Keratinocyte (primary cell): ENCODE measurements at regions not wholly inside any gene's neighbourhood (a gene's known extent, or its start where the extent isn't known, plus 50 kb on each side); places are given as distances from the start of the nearest gene placed in this dataset.

Experiments
- DNase-seq: peaks from one replicate; pipeline ENCODE4 v3.0.0-alpha.2; 2011; ENCODE audit warnings: low read depth, missing footprints, low spot score
- FAIRE-seq: peaks from 2 replicates; lab custom pipeline; 2011; peaks lifted over from hg19 to GRCh38; lab: Jason Lieb, UNC
- H2AFZ ChIP-seq: 2 replicates; pipeline ENCODE4 v1.6.0; 2012; ENCODE audit warnings: low read length, control low read depth, inconsistent platforms; ENCODE audit not compliant: control insufficient read depth
- H3K27ac ChIP-seq: 2 replicates; pipeline ENCODE4 v1.5.1; 2011; ENCODE audit warnings: low read length; ENCODE audit not compliant: control insufficient read depth, insufficient read depth
- H3K27me3 ChIP-seq: 3 replicates; pipeline ENCODE4 v1.6.0; 2011; ENCODE audit warnings: low read length; ENCODE audit not compliant: control insufficient read depth, insufficient read depth; ENCODE audit errors: extremely low read depth
- H3K36me3 ChIP-seq, 2 experiments: 2 replicates in 1 of 2; 3 replicates in 1 of 2; pipeline ENCODE4 v1.5.1; 2011; ENCODE audit warnings: low read length in 2 of 2, mild to moderate bottlenecking in 1 of 2; ENCODE audit not compliant: control insufficient read depth in 2 of 2, insufficient read depth in 2 of 2; ENCODE audit errors: extremely low read depth in 1 of 2
- H3K4me1 ChIP-seq: 3 replicates; pipeline ENCODE4 v1.5.1; 2011; ENCODE audit warnings: low read length; ENCODE audit not compliant: control insufficient read depth, insufficient read depth; ENCODE audit errors: extremely low read depth
- H3K4me2 ChIP-seq: 3 replicates; pipeline ENCODE4 v1.6.0; 2011; ENCODE audit warnings: low read depth, low read length; ENCODE audit not compliant: control insufficient read depth, insufficient read depth; ENCODE audit errors: extremely low read depth
- H3K4me3 ChIP-seq, 3 experiments: fragments of 200-600 bp in 1 of 3; sonication (generic) in 1 of 3; 2 replicates in 2 of 3; 3 replicates in 1 of 3; pipeline ENCODE4 v1.5.1; 2011 to 2016; ENCODE audit warnings: low read length in 3 of 3, mild to moderate bottlenecking in 3 of 3, control low read depth in 2 of 3, inconsistent platforms in 1 of 3, low read depth in 1 of 3, mixed read lengths in 1 of 3, mixed run types in 1 of 3, moderate library complexity in 1 of 3; ENCODE audit not compliant: control insufficient read depth in 2 of 3, insufficient read depth in 2 of 3; ENCODE audit errors: extremely low read depth in 1 of 3
- H3K79me2 ChIP-seq: 2 replicates; pipeline ENCODE4 v1.6.0; 2012; ENCODE audit warnings: low read length; ENCODE audit not compliant: control insufficient read depth, insufficient read depth
- H3K9ac ChIP-seq: 3 replicates; pipeline ENCODE4 v1.6.0; 2011; ENCODE audit warnings: low read length; ENCODE audit not compliant: control insufficient read depth, insufficient read depth; ENCODE audit errors: extremely low read depth
- H3K9me1 ChIP-seq: 3 replicates; pipeline ENCODE4 v1.6.0; 2011; ENCODE audit warnings: low read length; ENCODE audit not compliant: control insufficient read depth, insufficient read depth; ENCODE audit errors: extremely low read depth
- H3K9me3 ChIP-seq: 2 replicates; pipeline ENCODE4 v1.5.1; 2012; ENCODE audit warnings: low read depth, low read length; ENCODE audit not compliant: control insufficient read depth
- H4K20me1 ChIP-seq: 3 replicates; pipeline ENCODE4 v1.6.0; 2011; ENCODE audit warnings: low read length; ENCODE audit not compliant: control insufficient read depth, insufficient read depth; ENCODE audit errors: extremely low read depth
- EZH2 ChIP-seq: IDR thresholded peaks from one replicate; pipeline ENCODE4 v1.6.1; 2012; ENCODE audit warnings: inconsistent platforms, mild to moderate bottlenecking, low read length, moderate library complexity
- dilution Hi-C: fragments of 300-500 bp; cut with MboI; formaldehyde crosslinking; loops from one replicate; pipeline ENCODE4 v1.7.0; 2020; ENCODE audit warnings: low sequenced_read_pairs; ENCODE audit not compliant: extremely low pct_ligation_motif_present
- TF ChIP-seq, protein P1 (sequence below), 3 experiments: IDR thresholded peaks in 1 of 3; conservative IDR thresholded peaks in 1 of 3; optimal IDR thresholded peaks in 1 of 3; 2 replicates in 2 of 3; 3 replicates in 1 of 3; pipeline versions ENCODE3 to v1.5.1; 2011; ENCODE audit warnings: low read length in 3 of 3, mild to moderate bottlenecking in 3 of 3, moderate library complexity in 2 of 3, control low read depth in 1 of 3, inconsistent platforms in 1 of 3; ENCODE audit not compliant: insufficient read depth in 2 of 3; ENCODE audit errors: extremely low read depth in 1 of 3

DNA sequence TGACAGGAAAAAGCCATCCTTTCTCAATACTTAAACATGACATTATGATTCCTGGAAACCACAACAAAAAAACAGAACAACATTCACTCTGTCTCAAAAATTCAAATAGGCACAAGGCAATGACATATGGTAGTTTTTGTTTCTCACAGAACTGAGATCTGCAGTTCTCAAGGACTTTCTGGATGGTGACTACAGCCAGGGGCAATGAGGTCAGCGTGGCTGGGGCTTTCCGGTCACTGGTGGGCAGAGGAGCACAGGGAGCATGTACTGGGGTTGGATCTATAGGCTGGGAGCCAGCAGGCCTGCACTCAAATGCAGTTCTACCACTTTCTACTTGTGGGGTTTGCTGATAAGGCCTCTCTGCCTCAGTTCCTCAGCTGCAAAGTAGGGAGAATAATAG, 72.0 kb downstream of the CTAGE1 start:
- no peaks in the 10 kb centered on the region for H3K9me3 ChIP-seq
- H3K27ac ChIP-seq: no peak overlapping the region
- no peak overlapping the region for H3K4me3 ChIP-seq
- H3K9ac ChIP-seq: no peak overlapping the region
- no peaks in the 10 kb centered on the region for H3K9me1 ChIP-seq
- dilution Hi-C loops: no loop called here
- H3K36me3 ChIP-seq: no peaks in the 10 kb centered on the region
- no peak overlapping the region for H2AFZ ChIP-seq
- FAIRE-seq (no peak), DNase-seq (no peak)
- peaks cover 12% of the 10 kb centered on the region for H3K4me1 ChIP-seq
- no peak overlapping the region for H3K4me2 ChIP-seq
- H3K27me3 ChIP-seq: peaks cover 19% of the 10 kb centered on the region
- no peaks in the 10 kb centered on the region for H4K20me1 ChIP-seq
- H3K79me2 ChIP-seq: no peaks in the 10 kb centered on the region
- TF ChIP-seq, protein P1, sequence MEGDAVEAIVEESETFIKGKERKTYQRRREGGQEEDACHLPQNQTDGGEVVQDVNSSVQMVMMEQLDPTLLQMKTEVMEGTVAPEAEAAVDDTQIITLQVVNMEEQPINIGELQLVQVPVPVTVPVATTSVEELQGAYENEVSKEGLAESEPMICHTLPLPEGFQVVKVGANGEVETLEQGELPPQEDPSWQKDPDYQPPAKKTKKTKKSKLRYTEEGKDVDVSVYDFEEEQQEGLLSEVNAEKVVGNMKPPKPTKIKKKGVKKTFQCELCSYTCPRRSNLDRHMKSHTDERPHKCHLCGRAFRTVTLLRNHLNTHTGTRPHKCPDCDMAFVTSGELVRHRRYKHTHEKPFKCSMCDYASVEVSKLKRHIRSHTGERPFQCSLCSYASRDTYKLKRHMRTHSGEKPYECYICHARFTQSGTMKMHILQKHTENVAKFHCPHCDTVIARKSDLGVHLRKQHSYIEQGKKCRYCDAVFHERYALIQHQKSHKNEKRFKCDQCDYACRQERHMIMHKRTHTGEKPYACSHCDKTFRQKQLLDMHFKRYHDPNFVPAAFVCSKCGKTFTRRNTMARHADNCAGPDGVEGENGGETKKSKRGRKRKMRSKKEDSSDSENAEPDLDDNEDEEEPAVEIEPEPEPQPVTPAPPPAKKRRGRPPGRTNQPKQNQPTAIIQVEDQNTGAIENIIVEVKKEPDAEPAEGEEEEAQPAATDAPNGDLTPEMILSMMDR (optimal IDR thresholded peaks at IDR 0.05 in 1 of 3, IDR thresholded peaks at IDR 0.05 in 1 of 3, conservative IDR thresholded peaks at IDR 0.05 in 1 of 3; ENCODE audit: extremely low read depth in 1 of 3, insufficient read depth in 2 of 3, low read length in 3 of 3): no peak
- no peak for TF ChIP-seq EZH2

DNA sequence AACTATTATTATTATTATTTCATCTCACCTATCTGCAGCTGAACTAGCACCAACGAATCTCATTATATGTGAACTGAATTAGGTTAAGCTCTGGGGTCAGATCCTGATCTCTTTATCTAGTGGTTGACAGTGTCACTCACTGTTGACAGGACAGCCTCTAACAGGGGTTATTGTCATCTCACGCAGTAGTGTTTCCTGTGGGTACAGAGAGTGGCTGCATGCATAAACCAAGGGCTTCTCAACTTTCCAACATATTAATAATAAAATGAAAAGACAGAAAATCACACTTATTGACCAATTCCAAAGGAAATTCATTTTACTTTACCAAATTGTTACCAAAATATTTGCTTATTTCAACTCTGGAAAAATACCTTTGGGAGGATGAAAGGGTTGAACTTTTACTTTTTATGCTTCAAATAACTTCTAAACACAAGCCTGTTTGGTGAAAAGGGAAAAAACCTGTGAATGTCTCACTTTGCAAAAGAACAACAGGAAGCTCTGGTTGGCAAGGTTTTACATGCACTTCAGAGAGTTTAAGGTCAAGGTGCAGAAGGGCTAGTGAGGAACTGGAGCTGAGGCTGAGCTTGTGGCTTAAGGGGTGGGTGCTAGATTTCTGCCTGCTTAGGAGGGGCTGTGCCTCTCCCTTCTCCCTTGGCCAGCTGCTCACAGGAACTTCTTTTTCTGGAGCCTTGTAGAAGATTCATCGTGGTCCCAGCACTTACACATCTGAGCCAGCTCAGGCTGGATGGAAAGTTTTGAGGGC, 72.6 kb downstream of the CTAGE1 start:
- TF ChIP-seq, protein P1 (optimal IDR thresholded peaks at IDR 0.05 in 1 of 3, IDR thresholded peaks at IDR 0.05 in 1 of 3, conservative IDR thresholded peaks at IDR 0.05 in 1 of 3; ENCODE audit: extremely low read depth in 1 of 3, insufficient read depth in 2 of 3, low read length in 3 of 3): no peak
- no peak for TF ChIP-seq EZH2
- no peak overlapping the region for H3K27ac ChIP-seq
- FAIRE-seq: no peak

More for the DNA sequence above, 72.6 kb downstream of the CTAGE1 start:
- Histone ChIP-seq H3K36me3 (no peaks in the 10 kb centered on the region), H3K4me3 (no peak overlapping the region), H3K79me2 (no peaks in the 10 kb centered on the region), H3K4me2 (no peak overlapping the region), H3K9ac (no peak overlapping the region), H3K27me3 (peaks cover 18% of the 10 kb centered on the region), H2AFZ (no peak overlapping the region), H4K20me1 (no peaks in the 10 kb centered on the region), H3K4me1 (peaks cover 12% of the 10 kb centered on the region), H3K9me3 (no peaks in the 10 kb centered on the region), H3K9me1 (no peaks in the 10 kb centered on the region)
- no peak for DNase-seq
- dilution Hi-C loops: no loop called here
